Suprapubic skin (tissue), 4 donors: ENCODE measurements at regions not wholly inside any gene's neighbourhood (a gene's known extent, or its start where the extent isn't known, plus 50 kb on each side); places are given as distances from the start of the nearest gene placed in this dataset.

ENCODE experiments used
- EP300 ChIP-seq: sonication (generic); formaldehyde crosslinking; IDR thresholded peaks from one replicate; pipeline ENCODE4 v1.6.1; 2017; ENCODE audit warnings: antibody characterized with exemption
- POLR2A ChIP-seq, 2 donors: fragments of 450-650 bp; IDR thresholded peaks; one replicate each; pipeline ENCODE4 v1.6.1; 2017; ENCODE audit warnings: antibody characterized with exemption in 2 of 2, mild to moderate bottlenecking in 2 of 2, moderate library complexity in 2 of 2
- POLR2AphosphoS5 ChIP-seq, 3 donors: sonication (generic); formaldehyde crosslinking; IDR thresholded peaks; one replicate each; pipeline ENCODE4 v1.6.1; 2017; ENCODE audit warnings: antibody characterized with exemption in 3 of 3
- TF ChIP-seq, protein P1 (sequence below), 2 donors: fragments of 200-600 bp in 1 of 2; fragments of 450-650 bp in 1 of 2; sonication (generic) in 1 of 2; IDR thresholded peaks; one replicate each; pipeline ENCODE4 v1.5.1; 2016 to 2019; ENCODE audit warnings: antibody characterized with exemption in 2 of 2, mild to moderate bottlenecking in 1 of 2, moderate library complexity in 1 of 2

DNA sequence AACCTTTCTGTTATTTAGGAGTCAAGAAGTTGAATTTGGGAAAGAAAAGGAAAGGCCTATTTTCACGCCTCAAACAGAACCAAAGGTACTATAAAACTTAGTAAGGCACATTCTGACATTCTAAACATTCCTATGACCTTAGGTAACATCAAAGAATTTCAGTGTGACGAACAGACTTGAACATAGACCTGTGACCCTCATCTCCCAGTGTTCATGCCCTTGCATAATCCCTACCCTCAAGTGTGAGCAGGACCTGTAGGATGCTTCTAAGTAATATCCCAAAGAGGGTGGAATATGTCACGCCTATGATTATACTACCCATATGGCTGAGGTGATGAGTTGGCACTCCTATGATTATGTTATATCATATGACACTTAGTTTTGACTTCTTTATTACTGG is 540.9 kb downstream of the KIF4B start:
- TF ChIP-seq, protein P1, sequence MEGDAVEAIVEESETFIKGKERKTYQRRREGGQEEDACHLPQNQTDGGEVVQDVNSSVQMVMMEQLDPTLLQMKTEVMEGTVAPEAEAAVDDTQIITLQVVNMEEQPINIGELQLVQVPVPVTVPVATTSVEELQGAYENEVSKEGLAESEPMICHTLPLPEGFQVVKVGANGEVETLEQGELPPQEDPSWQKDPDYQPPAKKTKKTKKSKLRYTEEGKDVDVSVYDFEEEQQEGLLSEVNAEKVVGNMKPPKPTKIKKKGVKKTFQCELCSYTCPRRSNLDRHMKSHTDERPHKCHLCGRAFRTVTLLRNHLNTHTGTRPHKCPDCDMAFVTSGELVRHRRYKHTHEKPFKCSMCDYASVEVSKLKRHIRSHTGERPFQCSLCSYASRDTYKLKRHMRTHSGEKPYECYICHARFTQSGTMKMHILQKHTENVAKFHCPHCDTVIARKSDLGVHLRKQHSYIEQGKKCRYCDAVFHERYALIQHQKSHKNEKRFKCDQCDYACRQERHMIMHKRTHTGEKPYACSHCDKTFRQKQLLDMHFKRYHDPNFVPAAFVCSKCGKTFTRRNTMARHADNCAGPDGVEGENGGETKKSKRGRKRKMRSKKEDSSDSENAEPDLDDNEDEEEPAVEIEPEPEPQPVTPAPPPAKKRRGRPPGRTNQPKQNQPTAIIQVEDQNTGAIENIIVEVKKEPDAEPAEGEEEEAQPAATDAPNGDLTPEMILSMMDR (IDR thresholded peaks at IDR 0.05), result no peak
- TF ChIP-seq EP300 (no peak), POLR2AphosphoS5 (IDR thresholded peaks at IDR 0.05) (no peak), POLR2A (IDR thresholded peaks at IDR 0.05) (no peak)
